Hepatic stellate cell (primary cell): ENCODE measurements at regions not wholly inside any gene's neighbourhood (a gene's known extent, or its start where the extent isn't known, plus 50 kb on each side); places are given as distances from the start of the nearest gene placed in this dataset.
"Not testable (repeated sequence)": the region's sequence is repeated elsewhere in the genome, so short reads cannot be mapped to it uniquely, and the experiment has no call there.

Source experiments
- DNase-seq: peaks from one replicate; pipeline ENCODE4 v3.0.0; 2011; ENCODE audit warnings: low spot score

DNA sequence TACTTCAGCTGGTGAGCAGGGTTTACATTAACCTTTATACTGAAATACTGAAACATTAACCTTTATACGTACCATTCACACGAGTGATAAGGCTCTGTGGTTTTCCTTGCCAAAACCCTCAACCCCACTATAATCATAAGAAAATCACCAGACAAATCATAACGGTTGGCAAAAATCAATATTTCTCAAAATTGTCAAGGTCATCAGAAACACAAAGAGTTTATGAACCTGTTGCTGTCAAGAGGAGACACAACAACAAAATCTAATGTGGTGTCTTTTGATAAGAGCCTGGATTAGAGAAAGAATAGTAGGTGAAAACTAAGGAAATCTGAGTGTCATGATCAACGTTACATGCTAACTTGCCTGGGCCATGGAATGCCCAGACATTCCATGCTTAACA is 396.9 kb upstream of the TMEFF2 start:
- DNase-seq = no peak

DNA sequence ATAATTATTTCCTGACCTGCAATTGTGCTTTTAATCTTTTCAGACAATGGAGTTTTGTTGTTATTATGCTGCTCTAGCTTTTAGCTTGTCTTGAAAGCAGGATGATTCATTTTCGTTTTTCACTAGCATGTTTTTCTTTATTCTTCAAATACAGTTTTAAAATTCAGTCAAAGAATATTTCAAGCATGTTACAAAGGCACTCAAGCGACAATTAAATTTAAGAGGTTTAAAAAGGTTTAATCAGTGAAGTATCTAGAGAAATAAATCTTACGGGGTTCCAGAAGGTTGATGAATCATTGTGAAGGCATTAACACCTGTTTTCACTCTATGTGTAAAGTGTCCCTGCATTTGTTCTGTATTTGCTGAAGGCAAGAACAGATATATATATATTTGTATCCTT is 390.7 kb upstream of the TMEFF2 start:
- no peak for DNase-seq

DNA sequence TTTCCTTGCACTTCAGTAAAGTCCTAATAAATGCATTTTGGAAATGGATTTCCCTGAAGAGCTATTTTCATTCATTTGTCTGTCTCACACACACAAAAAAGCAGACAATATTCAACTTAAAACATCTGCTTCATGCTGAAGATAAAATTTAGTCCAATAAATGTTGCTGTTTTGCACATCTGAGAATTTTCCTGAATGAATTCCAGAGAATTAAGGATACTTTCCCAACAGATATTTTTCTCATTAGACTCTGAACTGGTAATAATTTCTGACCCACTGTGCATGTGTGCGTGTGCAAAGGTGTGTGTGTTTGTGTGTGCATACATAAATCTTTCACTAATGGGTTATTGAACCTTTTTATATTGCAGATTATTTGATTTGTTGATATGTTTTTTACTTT is 390.2 kb upstream of the TMEFF2 start:
- DNase-seq = no peak

DNA sequence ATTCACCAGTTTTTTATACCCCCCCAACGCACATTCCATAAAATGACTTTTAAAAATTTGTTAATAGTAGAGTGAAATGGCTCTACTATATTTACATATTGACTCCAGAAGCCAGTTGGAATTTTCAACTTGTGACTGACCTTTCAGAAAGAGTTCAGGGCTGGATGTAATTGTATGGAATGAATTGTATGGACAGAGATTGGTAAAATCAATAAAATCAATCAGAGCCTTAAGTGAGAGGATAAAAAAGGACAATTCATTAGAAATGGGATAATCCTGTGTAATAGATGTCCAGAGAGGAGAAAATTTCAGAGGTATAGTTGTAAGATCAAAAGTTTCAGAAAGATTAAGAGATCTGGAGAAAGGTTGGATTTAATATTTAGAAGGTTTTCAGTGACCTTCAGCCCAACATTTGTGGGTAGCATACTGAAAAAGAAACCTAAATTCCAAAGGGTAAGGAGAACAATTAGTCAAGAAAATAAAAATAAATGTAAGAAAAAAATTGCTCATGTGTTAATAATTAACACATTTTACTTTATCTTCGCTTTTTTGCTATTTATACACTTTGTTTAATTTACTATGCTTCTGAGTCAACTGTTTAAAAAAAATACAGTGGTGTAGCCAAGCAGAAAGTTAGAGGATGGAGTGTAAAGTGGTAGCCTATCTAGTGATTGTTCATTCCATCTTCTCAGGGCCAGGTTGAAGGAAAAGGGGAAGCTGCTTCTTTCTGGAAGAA is 385.4 kb upstream of the TMEFF2 start:
- no peak for DNase-seq

GRCh38 chr2:192578780-192579179 is 384.0 kb upstream of the TMEFF2 start:
- DNase-seq = no peak

GRCh38 chr2:192577706-192578105 is 383.0 kb upstream of the TMEFF2 start:
- no peak for DNase-seq

- no peak for DNase-seq
These were observed 379.8 kb upstream of the TMEFF2 start for GRCh38 chr2:192574552-192574951.

DNA sequence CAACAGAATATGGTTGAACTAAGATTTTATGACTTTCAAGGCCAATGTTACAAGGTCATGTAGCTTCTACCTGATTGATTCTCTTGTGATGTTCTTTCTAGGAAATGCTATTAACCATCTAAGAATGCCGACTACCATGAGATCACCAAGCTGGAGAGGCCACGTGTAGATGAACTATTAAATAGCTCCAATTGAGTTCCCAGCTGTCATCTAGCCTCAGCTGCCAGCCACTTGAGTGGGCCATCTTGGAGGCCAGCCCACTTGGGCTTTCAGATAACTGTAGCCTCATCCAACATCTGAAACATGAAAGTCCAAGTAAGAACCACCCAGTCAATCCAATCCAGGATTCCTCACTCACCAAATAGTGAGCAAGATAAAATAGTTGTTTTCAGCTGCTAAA is 376.9 kb upstream of the TMEFF2 start:
- no peak for DNase-seq

DNA sequence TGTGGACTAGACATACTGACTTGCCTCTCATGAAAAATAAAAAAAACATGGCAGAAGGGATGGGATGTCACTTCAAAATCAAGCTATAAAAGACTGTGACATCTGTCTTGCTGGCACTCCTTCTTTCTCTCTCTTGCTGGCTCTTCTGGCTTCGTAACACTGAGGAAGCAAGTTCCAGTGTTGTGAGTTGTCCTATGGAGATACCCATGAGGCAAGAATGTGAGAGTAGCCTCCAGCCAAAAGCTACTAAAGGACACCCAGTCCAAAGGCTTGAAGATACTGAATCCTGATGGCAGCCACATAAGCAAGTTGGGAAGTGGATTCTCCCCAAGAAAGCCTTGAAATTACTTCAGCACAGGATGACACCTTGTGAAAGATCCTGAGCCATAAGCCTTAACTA is 376.1 kb upstream of the TMEFF2 start:
- no peak for DNase-seq

GRCh38 chr2:192566863-192567262 is 372.1 kb upstream of the TMEFF2 start:
- no peak for DNase-seq

GRCh38 chr2:192560326-192560725 is 365.6 kb upstream of the TMEFF2 start:
- DNase-seq = no peak

DNA sequence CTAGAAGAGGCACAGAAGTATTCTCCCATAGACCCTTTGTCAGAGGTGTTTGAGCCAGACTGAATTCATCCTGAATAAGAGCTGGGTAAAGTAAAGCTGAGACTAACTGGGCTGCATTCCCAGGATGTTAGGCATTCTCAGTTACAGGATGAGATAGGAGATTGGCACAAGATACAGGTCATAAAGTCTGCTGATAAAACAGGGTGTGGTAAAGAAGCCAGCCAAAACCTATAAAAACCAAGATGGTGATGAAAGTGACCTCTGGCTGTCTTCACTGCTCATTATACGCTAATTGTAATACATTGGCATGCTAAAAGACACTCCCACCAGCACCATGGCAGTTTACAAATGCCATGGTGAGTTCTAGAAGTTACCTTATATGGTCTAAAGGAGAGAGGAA is 364.9 kb upstream of the TMEFF2 start:
- DNase-seq = no peak

DNA sequence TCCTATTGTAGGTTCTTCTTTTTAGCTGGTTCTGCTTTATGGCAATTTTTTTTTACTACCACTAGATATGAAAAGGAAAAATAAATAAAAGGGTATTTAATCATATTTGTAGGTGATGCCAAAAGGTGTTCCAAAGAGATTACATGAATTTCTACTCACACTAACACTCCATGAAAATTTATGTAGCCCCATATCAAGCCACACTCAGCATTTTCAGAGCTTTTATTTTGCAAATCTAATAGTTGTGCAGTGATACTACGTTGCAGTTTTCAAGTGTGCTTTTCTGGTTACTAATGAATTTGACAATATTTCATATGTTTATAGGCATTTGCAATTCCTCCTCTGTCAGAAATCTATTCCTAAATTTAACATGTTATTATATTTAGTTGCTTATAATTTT is 363.9 kb upstream of the TMEFF2 start:
- DNase-seq = no peak

DNA sequence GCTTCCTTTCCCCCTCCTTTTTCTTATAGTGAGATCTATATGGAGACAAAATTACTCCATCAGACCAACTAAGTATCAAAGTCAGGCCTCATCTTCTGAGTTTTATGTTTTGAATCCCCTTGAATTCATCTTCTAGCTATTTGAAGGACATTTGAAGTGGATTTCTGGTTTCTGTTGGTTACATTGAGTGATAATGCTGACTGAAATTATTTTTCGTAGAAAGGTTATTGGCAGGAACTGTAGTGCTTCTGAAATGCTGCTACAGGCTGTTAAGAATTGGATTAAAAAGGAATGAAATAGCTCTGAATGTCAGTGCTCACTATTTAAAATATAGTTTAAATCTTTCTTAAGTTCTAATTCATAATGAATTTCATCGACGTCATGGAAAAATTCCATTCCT is 361.0 kb upstream of the TMEFF2 start:
- DNase-seq = no peak

GRCh38 chr2:192551760-192552159 is 357.0 kb upstream of the TMEFF2 start:
- DNase-seq = no peak

DNA sequence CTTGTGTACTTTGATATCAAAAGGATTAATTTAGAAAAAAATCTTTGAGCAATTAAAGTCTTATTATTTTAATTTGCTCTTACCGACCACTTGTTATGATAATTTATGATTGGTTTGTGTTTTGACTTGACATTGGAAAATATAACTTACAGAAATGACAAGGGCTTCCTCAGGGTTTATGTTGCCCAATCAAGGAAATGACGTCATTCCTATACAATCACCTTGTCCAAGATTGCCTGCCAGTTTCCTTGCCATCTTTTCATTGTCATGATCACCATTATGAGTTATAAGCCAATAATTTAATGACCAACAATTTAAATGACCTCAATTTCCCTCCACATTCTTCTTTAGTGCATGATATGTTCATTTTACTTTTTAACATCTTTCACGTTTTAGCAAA is 351.8 kb upstream of the TMEFF2 start:
- DNase-seq = no peak

DNA sequence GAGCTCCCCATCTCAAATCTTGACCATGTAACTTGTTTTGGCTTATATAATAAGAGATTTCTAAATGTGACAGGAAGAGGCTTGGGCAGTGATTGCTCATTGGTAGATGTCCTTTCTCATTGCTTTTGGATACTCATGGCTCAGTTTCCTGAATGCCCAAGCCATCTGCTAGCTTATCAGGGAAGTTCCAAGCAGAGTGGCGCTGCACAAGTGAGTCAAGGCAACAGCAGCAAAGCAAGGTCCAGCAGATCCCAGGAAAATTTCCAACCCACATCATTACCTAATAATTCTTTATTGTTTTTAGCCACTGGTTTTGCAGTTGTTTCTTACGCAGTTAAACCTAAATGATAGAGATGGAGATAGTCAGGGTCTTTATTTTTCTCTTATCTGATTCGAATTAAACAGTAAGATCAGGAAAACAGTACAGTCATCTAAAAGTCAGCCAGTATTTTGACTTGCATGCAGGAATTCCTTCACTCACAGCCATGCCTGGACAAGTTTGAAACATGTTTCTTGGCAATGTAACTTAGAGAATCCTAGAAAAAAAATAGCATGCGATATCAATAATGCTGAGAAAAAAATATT is 349.7 kb upstream of the TMEFF2 start:
- no peak for DNase-seq

- DNase-seq = not testable (repeated sequence)
These were observed 347.7 kb upstream of the TMEFF2 start for GRCh38 chr2:192542148-192543066.

GRCh38 chr2:192539306-192539705 is 344.6 kb upstream of the TMEFF2 start:
- no peak for DNase-seq

DNA sequence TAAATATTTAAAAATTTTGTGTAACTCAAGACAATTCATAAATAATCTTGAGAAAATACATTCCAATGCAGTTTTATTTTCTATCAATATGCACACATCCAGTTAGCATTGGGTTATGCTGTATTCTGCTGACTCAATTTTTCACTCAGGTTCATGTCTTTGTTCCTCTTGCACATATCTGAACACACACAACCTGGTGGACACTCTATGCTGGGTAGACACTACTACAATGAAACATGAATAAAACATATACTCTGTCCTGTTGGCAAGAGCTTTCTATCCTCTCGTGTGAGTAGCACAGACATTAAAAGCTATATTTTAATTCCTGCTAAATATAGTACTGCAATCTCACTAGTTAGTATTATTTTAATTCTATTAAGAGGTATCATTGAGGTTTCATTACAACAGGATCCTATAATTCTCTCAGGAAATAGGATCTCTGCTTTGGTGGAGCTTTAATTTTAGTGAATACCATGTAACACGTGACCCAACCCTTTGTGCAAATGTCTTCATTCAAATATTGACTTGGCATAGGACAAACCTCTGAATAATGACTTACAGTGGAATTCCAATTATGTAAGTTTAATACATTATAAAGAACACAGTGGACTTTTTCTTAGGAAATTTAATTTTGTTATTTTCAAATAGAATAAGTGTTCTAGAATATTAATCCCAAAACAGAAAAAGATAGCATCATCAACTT is 342.3 kb upstream of the TMEFF2 start:
- DNase-seq = no peak

DNA sequence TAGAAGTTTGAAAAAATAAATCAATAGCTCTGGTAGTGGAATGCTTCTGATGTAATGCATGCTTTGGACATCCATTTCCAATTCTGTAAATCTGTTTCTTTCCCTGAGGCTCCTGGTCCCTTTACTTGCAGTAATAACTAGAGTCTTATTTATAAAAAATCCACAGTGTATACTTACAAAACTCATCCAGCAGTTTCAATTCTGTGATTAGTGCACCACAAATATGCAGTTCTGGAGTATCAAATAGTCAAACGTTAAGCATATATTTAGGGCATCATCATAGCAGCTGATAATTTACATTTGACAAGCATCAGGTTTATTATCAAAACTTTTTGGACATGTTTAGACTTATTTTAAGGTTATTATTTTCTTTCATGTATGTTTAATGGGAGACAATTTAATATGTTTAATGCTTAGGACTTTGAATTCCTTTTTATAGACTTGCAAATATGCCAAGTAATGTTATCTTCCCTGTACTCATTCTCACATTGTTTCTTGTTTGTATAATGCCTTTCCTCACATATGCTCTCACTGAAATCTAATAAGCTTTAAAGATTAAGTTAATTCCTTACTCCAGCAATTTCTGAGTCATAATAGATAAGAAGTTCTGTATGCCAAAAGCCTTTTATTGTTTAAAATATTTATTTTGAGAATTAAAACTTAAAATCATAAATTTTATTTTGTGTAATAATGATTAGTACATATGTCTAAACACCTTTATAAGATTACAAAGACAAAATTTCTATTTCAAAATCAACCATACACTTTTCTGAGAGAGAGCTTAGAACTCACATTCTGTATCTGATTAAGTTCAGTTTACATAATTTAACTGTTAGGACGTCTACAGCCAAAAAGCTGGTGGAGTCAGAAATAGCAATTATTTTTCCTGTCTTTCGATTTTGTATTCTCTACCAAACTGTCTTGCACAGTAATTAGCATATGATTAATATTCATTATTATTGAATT is 341.5 kb upstream of the TMEFF2 start:
- no peak for DNase-seq
